BE2C (cell line): ENCODE measurements at regions not wholly inside any gene's neighbourhood (a gene's known extent, or its start where the extent isn't known, plus 50 kb on each side); places are given as distances from the start of the nearest gene placed in this dataset.

Source experiments
- DNase-seq: peaks from one replicate; pipeline ENCODE4 v3.0.0-alpha.2; 2020
- H3K27me3 ChIP-seq: fragments of 250-450 bp; sonication (Bioruptor Pico); 2 replicates; pipeline ENCODE4 v1.5.1; 2020; ENCODE audit warnings: mild to moderate bottlenecking
- H3K36me3 ChIP-seq: fragments of 250-450 bp; sonication (Bioruptor Pico); 2 replicates; pipeline ENCODE4 v1.5.1; 2020; ENCODE audit warnings: mild to moderate bottlenecking
- H3K4me1 ChIP-seq: fragments of 250-450 bp; sonication (Bioruptor Pico); 2 replicates; pipeline ENCODE4 v1.5.1; 2020
- H3K4me3 ChIP-seq: 2 replicates; pipeline ENCODE4 v1.5.1; 2011; ENCODE audit warnings: low read depth, low read length
- H3K9me3 ChIP-seq: fragments of 250-450 bp; sonication (Bioruptor Pico); 2 replicates; pipeline ENCODE4 v1.5.1; 2020
- CTCF ChIP-seq: IDR thresholded peaks from 2 replicates; pipeline ENCODE4 v1.5.1; 2012; ENCODE audit warnings: mild to moderate bottlenecking, low read depth, low read length

DNA sequence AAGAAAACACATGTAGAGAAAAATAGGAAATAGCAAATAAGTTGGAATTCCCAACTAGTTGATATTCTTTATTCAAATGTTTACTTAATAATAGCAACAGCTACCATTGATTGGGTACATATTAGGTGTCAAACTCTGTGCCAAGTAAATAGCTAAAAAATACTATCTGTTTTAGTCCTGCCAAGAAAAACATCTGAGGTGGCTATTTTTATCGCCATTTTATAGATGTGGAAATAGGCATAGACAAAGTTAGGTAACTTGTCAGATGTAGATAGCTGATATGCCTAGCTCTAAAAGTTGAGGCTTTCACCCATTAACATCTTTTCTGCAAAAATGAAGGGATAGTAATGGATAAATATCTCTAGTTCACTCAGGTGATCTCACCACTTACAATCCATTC, 549.2 kb upstream of the ID4 start:
- H3K36me3 ChIP-seq, result no peaks in the 10 kb centered on the region
- no peaks in the 10 kb centered on the region for H3K27me3 ChIP-seq
- H3K9me3 ChIP-seq, result no peaks in the 10 kb centered on the region
- no peak for DNase-seq
- no peak overlapping the region for H3K4me3 ChIP-seq
- H3K4me1 ChIP-seq, result no peaks in the 10 kb centered on the region
- no peak for TF ChIP-seq CTCF

GRCh38 chr6:19289457-19289856, 547.7 kb upstream of the ID4 start:
- Histone ChIP-seq H3K4me1 (no peaks in the 10 kb centered on the region), H3K9me3 (no peaks in the 10 kb centered on the region), H3K4me3 (no peak overlapping the region), H3K36me3 (no peaks in the 10 kb centered on the region), H3K27me3 (no peaks in the 10 kb centered on the region)
- TF ChIP-seq CTCF, result no peak
- no peak for DNase-seq

GRCh38 chr6:19297880-19298279, 539.3 kb upstream of the ID4 start:
- Histone ChIP-seq H3K27me3 (no peaks in the 10 kb centered on the region), H3K4me3 (no peak overlapping the region), H3K9me3 (no peaks in the 10 kb centered on the region), H3K4me1 (no peaks in the 10 kb centered on the region), H3K36me3 (no peaks in the 10 kb centered on the region)
- DNase-seq, result no peak
- no peak for TF ChIP-seq CTCF

DNA sequence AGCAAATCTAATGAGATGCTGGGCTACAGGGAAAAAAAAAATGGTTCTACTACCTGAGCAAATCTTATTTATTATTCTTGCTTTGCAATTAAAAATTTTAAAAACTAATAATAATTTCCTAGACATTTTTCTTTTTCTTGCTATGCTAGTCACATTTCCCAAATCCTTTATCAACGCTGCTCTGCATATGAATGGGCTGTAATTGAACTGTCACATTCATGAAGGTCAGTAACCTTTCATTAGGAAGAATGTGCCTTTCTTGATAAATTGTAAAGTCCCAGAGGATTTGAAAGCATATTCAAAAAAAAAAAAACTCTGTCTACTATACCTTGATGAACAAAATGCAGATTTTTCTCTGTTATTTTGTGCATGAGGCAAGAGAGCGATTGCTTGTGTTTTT, 538.7 kb upstream of the ID4 start:
- no peak for DNase-seq
- Histone ChIP-seq H3K9me3 (no peaks in the 10 kb centered on the region), H3K4me1 (no peaks in the 10 kb centered on the region), H3K27me3 (no peaks in the 10 kb centered on the region), H3K36me3 (no peaks in the 10 kb centered on the region), H3K4me3 (no peak overlapping the region)
- no peak for TF ChIP-seq CTCF

DNA sequence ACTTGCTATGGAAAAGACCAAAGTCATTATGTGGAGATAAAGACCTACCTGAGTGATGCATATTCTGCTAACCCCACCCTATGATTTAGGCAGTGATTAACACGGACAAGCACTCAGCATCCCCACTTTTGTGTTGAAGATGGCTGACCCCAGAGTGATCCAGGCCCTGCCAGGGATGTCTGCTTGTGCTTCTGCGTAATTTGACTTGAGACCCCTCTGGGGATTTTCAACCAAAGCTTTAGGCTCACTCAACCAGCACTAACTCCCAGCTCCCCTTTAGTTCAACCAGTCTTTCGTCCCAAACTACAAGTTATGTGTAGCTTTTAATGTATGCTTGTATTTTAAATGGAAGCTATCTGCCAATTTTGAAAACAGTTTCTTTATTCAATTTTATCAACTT, 538.0 kb upstream of the ID4 start:
- no peaks in the 10 kb centered on the region for H3K27me3 ChIP-seq
- H3K9me3 ChIP-seq, result no peaks in the 10 kb centered on the region
- no peak for DNase-seq

DNA sequence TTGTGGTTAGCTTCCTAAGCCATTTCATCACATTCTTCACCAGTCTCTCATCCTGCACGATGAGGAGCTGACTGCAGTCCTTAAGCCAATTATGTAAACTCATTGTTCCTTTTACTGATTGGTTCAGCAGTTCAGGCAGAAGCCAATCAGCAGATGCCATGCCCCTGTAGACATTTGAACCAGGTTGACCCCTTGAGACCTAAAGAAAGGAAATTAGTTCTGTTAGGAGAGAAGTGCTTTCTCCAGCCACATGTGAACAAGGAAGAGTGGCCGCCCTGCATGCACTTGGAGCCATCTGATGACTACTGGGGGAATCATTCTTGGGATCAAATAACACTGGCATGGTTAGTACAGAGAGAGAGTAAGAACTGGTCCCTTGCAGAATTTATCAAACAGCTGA, 535.2 kb upstream of the ID4 start:
- Histone ChIP-seq H3K4me3 (no peak overlapping the region), H3K27me3 (no peaks in the 10 kb centered on the region), H3K4me1 (no peaks in the 10 kb centered on the region), H3K9me3 (no peaks in the 10 kb centered on the region), H3K36me3 (no peaks in the 10 kb centered on the region)
- DNase-seq, result no peak
- TF ChIP-seq CTCF, result no peak

More for the DNA sequence above, 538.0 kb upstream of the ID4 start:
- no peak for TF ChIP-seq CTCF
- H3K4me1 ChIP-seq, result no peaks in the 10 kb centered on the region
- no peaks in the 10 kb centered on the region for H3K36me3 ChIP-seq
- no peak overlapping the region for H3K4me3 ChIP-seq
